Middle frontal gyrus (tissue), 1 donor: ENCODE measurements at regions not wholly inside any gene's neighbourhood (a gene's known extent, or its start where the extent isn't known, plus 50 kb on each side); places are given as distances from the start of the nearest gene placed in this dataset.

Experiments
- DNase-seq: peaks from one replicate; pipeline ENCODE4 v3.0.0-alpha.2; 2015; ENCODE audit warnings: low spot score; ENCODE audit errors: extremely low spot score

DNA sequence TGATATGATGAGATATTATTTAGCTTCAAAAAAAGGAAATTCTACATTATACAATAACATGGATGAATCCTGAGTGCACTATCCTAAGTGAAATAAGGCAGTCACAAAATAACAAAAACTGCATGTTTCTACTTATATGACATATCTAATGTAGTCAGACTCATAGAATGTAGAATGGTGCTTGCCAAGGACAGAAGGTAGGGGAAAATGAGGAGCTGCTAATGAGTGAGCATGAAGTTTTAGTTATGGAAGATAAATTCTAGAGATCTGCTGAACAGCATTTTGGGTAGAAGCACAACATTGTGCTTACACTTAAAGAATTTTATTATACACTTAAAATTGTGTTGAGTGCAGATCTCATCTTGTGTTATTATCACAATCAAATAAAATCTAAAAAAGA is 812.4 kb downstream of the KCTD16 start:
- DNase-seq, result no peak

DNA sequence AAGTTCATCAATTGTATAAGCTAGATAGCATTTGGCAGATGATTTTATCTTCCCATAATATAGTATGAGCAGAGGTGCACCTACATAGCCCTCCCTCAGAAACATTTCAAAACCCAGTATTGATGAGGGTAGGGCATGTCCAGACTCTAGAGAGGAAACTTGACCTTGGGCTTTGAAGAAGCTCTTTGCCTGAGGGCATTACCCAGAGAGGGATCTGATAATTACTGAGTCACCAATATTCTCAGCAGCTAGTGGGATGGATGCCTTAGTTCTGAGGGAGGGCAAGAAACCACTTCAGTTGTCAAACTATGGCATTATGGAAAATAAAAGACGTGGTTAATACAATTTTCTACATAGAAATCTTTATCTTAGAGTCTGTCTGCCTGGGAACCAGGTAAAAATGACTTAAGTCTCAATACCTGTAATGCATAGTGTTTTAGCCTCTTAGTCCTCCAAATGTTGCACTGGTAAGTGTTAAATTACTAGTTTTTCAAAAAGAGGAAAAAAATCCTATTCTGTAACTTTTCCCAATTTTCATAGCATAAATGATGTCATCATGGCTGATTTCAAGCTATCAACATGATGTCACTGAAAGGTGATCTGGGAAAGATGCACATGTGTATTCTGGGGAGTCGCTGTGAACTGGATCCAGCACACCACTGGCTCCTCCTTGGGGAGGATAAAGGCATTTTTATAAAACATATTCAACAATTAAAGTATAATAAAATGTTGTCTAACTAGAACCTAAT is 809.0 kb downstream of the KCTD16 start:
- no peak for DNase-seq

DNA sequence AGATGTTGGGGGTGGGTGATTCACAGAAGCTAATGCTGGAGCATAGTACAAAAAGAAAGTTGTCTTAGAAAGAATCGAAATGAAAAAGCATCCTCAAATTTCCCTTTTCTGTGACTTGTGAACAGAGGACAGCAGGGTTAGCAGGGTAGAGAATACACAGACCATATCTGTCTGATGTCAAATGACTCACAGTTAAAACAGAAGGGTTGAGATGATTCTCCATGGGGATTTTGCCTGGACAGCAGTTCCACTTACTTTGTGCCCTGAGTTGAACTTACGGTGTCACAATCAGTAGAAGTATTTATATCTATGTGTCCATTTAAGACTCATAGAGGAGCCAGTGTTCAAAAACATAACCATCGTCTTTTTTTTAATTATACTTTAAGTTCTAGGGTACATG is 801.6 kb downstream of the KCTD16 start:
- DNase-seq, result no peak

DNA sequence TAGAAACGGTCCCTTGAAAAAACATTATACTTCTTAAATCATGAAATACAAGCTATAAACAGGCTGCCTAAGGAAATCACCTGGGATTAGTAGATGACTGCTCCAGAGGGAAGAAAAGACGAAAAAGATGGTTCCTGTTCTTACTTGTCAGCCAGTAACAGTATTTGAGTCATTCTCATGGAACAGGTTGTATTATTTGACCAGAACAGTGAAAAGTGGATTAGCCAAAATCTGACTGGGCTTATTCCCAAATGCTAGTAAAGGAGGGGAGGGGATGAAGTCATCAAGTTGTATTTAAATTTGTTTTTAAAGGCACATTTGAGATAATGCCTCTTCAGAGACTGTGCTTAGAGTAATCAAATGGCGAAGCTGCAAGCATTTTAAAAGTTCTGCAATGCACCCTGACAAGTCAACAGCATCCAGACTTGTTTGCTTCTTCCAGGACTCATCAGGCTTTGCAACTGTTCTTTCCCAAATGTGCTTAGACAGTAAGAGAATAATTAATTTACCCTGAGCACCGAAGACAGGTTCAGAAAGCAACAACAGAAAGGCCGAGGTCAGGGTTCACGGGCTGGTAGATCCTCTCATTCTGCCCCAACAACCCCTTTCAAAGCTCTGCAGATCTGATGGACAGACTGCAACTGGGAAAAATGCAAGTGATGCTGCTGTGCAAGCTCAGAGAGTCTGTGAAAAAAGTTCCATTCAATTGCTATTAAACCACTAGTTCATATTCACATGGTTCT is 800.6 kb downstream of the KCTD16 start:
- no peak for DNase-seq

DNA sequence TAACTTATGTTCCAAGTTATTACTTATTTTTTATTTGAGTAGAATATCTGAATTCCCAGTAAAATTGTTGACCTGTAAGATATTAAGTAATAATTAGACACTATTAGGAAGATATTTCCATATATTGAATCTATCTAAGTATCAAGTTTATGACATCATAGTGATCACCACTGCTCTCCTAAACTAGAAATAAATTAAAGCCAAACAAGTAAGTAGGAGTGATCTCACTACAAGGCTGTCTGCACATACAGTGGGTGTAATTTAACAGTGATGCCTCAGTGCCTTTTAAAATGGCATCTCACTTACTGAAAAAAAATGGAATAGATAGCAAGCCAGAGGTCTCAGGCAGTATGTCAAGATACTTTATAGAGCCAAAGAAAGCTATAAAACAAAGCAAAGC is 789.6 kb downstream of the KCTD16 start:
- no peak for DNase-seq

DNA sequence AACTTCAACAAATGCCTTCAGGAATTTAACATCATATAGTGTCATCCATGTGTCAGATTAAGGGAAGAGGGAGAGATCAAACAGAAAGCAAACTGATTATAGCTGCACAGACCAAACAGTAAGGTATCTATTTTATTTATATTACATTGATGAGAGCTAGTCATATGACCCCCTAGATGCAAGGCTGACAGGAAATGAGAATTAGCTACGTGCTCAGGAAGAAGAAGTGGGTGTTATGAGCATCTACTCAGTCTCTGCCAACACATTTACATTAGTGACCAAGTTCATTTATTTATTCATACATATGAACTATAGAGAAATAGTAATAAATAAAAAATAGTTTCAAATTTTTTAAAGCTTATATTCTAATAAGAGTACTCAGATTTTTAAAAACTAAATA is 787.3 kb downstream of the KCTD16 start:
- DNase-seq, result no peak

DNA sequence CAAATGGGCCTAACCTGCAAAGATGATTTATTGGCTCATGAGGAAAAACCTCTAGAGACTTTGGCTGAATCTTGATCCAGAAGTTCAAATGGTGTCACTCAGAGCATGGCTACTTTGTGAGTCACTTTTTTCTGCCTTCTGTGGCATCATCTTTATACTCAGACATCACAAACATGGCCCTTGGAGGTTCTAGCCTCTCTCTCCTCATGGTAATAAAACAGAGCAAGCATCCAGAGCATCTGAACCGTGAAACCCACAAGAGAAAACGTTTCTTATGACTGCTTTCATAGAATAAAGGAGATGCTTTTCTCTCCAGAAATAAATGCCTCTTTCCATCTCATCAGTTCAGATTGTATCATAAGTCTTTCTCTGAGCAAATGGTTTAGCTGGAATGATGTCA is 780.3 kb downstream of the KCTD16 start:
- DNase-seq, result no peak

DNA sequence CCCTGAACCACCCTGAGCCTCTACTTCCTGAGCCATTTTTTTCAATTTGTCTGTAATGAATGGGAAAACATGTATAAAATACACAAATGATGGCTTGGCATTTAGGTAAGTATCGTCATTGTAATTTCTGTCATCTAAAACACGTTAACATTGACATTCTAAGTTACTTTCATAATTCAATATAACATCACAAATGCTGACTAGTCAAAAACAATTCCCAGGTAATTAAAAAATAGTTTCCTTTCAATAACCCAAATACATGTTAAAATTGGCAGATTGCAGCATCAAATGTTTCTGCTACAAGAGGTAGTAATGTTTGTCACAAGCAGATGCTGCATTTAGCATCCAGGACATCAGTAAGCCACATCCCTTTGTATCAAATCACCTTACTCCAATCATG is 776.4 kb downstream of the KCTD16 start:
- no peak for DNase-seq

DNA sequence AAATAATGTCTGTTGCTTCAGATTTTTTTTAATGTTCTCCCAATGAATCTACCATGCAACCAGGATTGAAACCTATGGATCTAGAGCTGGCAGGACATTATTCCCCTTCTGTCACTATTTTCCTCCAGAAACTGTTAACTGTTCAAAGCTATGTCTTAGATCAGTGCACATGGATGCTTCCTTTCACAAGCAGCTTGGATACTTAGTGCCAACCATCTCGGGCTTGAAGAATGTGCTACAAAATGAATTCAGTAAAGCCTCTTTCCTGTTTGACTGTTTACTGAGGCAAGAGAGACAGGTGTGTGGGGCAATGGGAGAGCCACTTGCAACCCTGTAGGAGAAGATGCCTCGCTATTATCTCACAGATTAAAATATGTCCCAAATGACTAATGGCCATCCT is 774.8 kb downstream of the KCTD16 start:
- no peak for DNase-seq

DNA sequence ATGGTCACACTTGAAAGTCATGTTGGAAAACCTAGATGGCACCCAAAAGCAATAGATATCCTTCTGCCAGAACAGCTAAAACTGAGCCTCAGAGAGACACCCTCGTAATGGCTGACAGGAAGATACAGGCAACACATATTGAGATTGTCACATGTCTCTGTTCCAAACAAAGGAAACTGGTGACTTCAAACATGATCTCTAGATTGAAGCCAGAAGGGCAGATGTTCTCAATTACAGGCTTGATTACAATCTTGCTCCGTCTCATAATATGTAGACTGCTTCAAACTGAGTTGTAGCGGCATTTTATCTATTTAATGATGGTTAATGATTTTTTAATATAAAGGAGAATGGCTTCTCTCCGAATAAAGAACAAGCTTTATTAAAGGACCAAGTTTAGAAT is 774.3 kb downstream of the KCTD16 start:
- DNase-seq, result no peak

DNA sequence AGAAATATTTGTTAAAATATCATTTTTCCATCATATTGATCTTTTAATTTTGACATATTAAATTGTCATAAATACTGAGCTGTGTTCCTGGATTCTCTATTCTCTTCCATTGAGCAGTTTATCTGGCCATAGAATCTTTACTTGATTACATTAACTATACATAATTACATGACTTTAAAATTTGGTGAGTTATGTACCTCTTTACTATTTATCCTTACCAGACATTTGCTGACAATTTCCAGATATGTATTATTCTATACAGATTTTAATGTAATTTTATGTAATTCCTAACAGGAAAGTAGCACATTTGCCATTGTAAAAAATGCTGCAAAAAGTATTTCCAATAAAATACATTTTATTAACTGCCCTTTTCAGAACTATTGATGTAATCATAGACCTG is 770.3 kb downstream of the KCTD16 start:
- no peak for DNase-seq

DNA sequence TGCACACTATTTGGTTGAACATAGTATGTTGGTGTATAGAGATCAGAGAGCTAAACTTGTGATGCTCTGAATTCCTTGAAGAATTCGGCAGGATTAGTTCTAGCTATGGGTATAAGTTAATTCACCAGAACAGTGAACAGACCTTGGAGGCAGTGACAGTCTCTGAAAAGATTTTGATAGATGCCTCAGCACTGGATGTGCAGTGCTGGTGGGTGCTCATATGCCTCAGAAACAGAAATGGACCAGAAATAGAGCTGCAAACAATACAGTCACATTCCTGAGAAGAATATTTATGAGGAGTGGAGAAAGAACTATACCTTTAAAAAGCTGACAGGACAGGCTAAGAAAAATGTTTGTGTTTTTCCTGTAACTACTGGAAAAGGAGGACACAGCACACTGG is 747.7 kb downstream of the KCTD16 start:
- DNase-seq, result no peak

DNA sequence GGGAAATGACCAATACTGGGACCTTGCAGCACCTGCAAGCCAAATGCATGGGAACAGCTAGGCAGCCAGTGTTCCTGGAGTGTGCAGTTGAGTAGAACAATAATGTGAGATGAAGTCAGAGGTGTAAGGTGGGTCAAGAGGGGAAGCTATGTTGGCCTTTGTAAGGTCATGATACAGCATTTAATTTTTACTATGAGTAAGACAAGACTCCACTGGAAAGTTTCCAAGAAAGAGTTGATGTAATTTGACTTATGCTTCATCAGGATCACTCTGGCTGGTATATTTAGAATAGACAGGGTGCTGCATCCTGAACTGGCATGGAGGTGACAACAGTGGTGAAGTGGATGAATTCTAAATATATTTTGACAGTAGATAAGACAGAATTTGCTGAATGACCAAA is 744.8 kb downstream of the KCTD16 start:
- DNase-seq, result no peak

DNA sequence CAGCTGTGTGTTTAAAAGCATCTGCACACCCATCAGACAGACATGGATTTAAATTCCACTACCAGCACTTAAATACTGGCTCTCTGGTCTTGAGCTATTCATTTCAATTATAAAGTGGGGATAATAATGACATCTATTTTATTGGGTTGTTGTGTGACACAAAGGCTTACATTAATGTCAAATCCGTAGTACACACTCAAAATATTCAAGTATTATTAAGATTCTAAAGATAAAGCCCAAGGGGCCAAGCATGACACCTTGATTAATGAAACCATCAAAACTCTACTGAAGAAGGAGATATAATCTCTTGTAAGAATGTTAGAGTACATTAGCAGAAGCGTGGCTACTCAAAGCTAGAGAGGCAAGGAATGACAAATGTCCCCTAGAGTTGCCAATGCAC is 743.0 kb downstream of the KCTD16 start:
- DNase-seq, result no peak

DNA sequence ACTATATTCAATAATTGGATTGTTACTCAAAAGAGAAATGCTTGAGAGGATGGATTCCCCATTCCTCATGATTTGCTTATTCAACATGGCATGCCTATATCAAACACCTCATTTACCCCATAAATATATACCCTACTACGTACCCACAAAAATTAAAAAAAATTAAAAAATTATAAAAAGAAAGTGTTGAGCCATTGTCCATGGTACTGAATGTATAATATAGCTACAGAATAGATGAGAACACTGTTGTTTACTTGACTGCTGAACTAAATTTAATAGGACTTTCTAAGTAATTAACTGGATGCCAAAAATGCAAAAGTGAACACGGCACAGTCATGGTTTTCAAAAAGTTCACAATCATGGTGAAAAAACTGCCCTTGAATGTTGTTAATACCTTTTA is 725.8 kb downstream of the KCTD16 start:
- no peak for DNase-seq

DNA sequence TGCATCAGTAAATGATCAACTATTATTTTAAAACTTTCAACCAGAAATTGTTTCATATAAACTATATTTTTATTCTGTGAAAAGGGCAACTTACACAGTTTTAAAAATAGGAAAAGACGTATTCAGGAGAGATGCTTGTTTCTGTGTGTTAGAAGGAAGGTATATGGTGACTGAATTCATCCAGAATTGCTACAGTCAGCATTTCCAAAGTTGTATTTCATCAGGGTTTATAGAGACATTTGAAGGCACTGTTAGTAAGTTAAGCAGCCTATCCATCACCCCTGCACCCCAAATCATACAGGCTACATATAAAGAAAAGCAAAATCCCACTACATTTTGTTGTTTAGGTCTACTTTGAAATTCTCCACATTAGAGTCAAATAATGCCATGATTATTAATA is 716.0 kb downstream of the KCTD16 start:
- no peak for DNase-seq

DNA sequence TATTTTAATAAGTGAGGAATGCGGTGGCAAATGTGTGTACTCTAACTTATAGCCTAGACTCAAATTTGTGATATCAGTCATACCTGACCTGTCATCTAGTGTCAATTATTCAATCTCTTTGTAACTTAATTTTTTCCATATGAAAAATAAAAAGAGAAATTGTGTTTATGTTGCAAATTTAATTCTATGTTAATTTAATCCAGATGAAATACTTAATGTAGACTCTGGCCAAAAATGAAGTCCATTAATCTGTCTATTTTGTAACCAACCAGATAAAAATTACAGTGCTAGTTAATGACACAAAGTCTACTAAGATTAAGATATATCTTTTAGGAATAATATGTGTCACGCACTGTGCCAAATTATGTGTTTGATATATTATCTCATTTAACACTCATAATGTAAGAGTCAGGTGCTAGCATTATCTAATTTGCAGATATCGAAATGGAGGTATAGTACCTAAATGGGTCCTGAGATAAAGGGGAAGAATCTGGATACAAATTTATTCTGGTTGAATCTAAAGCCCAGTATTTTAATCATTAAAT is 712.1 kb downstream of the KCTD16 start:
- no peak for DNase-seq

DNA sequence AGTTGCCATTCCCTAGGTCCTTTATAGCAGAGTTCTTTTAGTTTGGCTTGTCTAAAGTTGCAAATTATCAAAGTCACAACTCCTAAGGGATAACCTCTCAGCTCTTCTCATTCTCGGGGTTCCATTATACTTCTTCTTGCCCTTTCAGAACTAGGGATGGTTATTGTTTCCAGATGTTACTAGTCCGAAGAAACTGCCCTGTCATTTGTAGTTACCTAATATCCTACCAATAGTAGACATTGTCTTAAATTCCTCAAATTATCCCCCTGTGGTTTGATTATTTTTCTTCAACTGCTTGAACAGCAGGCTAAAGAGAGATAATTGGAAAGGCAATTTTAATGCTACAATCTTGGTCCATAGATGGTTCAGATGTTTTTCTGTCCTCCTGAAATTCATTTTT is 709.8 kb downstream of the KCTD16 start:
- DNase-seq, result no peak

DNA sequence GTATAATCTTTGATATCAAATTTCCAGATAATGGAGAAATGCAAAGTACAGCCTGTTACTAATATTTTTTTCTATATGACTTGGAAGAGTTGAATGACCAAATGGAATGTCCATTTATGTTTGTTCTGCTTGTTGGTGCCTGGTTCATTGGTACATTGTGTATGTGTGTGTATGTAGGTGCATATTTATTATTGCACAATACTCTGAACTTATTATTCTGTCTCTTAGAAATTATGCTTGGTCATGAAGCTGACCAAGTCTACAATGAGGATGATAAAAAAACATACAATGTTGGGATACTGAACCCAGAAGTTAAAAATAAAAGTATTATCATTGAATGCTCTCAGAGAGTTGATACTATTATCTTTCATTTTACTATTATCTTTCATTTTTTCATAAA is 706.3 kb downstream of the KCTD16 start:
- DNase-seq, result no peak

DNA sequence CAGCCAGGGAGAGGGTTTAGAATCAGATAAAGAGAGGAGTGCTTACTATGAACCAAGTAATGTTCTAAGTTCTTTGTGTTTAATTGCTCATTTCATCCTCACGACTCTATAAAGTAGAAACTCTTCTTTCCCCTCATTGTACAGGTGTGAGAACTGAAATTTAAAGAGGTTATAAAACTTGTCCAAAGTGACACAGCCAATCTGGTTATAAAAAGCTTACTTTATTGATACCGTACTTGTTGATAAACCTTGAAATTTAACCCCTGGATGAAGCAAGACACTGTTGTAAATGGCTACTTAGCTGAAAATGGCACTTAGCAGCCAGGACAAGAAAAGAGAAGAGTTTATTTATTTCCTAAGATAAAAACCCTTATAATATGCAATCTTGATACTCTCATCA is 702.4 kb downstream of the KCTD16 start:
- no peak for DNase-seq

DNA sequence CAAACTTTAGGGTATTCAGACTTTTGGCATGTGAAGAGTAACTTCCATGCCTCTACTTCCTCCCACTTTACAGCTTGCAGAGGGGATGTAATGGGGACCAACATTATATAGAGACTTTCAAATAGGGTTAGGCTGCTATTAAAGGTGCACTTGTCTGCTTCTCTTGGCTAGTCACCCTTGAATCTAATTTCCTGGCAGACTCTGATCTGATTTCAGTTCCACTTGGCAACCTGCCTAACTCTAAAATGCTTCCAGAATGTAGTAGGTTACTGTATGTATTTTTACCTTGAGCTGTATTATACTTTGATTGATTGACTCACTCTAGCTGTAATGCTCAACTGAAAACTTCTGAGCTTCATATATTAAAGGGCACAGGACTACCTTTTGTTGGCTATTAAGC is 693.4 kb downstream of the KCTD16 start:
- no peak for DNase-seq

DNA sequence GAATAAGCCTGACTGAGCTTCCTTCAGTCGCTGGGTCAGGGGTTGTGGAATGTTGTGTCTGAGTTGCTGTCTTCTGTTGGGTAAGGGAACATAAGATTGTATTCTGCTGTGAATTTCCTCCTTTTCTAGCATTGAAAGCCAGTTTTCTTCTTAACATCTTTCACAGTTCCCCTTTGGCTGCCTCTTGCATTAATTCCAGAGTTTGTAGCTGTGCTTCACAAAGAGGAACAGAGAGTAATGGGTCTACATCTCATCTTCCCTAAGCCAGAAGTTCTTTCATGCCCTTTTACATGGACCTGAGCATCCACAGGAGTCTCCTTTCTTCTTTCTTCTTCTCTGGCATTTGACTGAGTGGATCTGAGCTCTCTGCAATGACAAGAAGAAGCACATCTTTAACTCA is 686.8 kb downstream of the KCTD16 start:
- DNase-seq, result no peak

DNA sequence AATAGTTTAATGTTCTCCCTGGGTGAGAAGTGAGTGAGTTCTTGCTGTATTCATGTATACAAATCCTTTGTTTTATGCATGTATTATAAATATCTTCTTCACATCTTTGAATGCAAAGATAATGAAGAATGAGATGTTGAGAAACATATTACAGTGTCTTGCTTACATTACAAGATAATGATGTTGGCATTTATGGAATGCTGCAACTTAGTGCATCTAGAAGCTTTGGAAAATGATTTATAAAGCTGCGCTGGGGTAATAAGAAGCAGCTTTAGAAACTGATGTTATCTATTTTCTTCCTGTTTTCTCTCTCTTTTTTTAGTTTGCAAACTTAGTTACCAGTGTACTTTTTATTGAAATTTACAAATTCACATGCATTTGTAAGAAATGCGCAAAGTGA is 673.4 kb downstream of the KCTD16 start:
- DNase-seq, result no peak
